Mammary epithelial cell (primary cell): ENCODE measurements at regions not wholly inside any gene's neighbourhood (a gene's known extent, or its start where the extent isn't known, plus 50 kb on each side); places are given as distances from the start of the nearest gene placed in this dataset.

Source experiments
- EZH2 ChIP-seq: IDR thresholded peaks from 2 replicates; pipeline ENCODE4 v1.6.1; 2012; ENCODE audit warnings: low read length, inconsistent platforms, borderline replicate concordance
- TF ChIP-seq, protein P1 (sequence below), 2 donors: IDR thresholded peaks in 1 of 2; conservative IDR thresholded peaks in 1 of 2; 2 replicates each; pipeline ENCODE4 v1.5.1; 2011 to 2012; ENCODE audit warnings: inconsistent platforms in 2 of 2, low read length in 2 of 2, mild to moderate bottlenecking in 2 of 2, control low read depth in 1 of 2, low read depth in 1 of 2; ENCODE audit not compliant: insufficient read depth in 1 of 2; ENCODE audit errors: extremely low read depth in 1 of 2

DNA sequence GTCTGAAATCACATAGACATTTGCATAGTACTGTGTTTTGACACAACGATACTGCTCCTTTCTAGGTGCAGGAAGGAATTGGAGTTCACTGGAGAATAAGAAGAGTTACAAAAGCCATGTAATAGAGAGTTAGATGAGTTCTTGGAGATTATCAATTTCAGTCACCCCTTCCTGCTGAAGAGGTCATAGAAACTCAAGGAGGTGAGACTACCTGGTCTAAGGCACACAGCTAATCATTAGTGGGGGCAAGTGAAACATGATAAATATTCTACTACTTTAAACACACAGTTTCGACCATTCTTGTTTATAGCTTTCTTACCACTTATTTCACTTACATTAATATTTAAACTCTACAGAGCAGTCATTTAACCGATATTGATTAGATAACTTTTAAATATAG is 286.9 kb upstream of the NXPH2 start:
- TF ChIP-seq, protein P1, sequence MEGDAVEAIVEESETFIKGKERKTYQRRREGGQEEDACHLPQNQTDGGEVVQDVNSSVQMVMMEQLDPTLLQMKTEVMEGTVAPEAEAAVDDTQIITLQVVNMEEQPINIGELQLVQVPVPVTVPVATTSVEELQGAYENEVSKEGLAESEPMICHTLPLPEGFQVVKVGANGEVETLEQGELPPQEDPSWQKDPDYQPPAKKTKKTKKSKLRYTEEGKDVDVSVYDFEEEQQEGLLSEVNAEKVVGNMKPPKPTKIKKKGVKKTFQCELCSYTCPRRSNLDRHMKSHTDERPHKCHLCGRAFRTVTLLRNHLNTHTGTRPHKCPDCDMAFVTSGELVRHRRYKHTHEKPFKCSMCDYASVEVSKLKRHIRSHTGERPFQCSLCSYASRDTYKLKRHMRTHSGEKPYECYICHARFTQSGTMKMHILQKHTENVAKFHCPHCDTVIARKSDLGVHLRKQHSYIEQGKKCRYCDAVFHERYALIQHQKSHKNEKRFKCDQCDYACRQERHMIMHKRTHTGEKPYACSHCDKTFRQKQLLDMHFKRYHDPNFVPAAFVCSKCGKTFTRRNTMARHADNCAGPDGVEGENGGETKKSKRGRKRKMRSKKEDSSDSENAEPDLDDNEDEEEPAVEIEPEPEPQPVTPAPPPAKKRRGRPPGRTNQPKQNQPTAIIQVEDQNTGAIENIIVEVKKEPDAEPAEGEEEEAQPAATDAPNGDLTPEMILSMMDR (conservative IDR thresholded peaks at IDR 0.05 in 1 of 2, IDR thresholded peaks at IDR 0.05 in 1 of 2; ENCODE audit: extremely low read depth in 1 of 2, insufficient read depth in 1 of 2, low read depth in 1 of 2, low read length in 2 of 2) = no peak
- TF ChIP-seq EZH2 = no peak
